K562 (cell line): ENCODE measurements at regions not wholly inside any gene's neighbourhood (a gene's known extent, or its start where the extent isn't known, plus 50 kb on each side); places are given as distances from the start of the nearest gene placed in this dataset.

ENCODE experiments used
- ATAC-seq: fragments of 200-7000 bp; cut with Tn5 transposase; 3 replicates; pipeline ENCODE4 v1.9.1; 2020; ENCODE audit warnings: moderate library complexity
- BruUV-seq: library from RNA; stranded (reverse); fragments of 400-500 nt; replicated peaks from 2 replicates; lab custom pipeline; 2021; lab: Mats Ljungman, UMichigan
- CTCF ChIA-PET: fragments of 300-600 bp; formaldehyde crosslinking; extraction: SDS; loops from one replicate; lab custom pipeline; 2021; ENCODE audit warnings: low intra/inter-chr PET ratio; lab: Yijun Ruan, JAX
- POLR2A ChIA-PET: fragments of 300-600, 350-650 bp; sonication (Branson Sonifier 250); formaldehyde crosslinking; extraction: SDS; loops from one replicate; lab custom pipeline; 2021; ENCODE audit warnings: antibody characterized with exemption, inconsistent platforms; lab: Yijun Ruan, JAX
- DNase-seq, 4 experiments: peaks; one replicate each; pipeline versions ENCODE4 v3.0.0 to v3.0.0-alpha.2; 2011 to 2018; ENCODE audit warnings: low spot score in 3 of 4, mixed read lengths in 3 of 4; ENCODE audit errors: extremely low read depth in 1 of 4
- FAIRE-seq: peaks from 2 replicates; lab custom pipeline; 2011; peaks lifted over from hg19 to GRCh38; lab: Jason Lieb, UNC
- H2AFZ ChIP-seq: 2 replicates; pipeline ENCODE4 v1.6.0; 2011; ENCODE audit warnings: low read depth, low read length, control low read depth, inconsistent platforms
- H3K27ac ChIP-seq: fragments of 200-600 bp; 3 replicates; pipeline ENCODE4 v1.8.0; 2011; ENCODE audit warnings: low read depth, mild to moderate bottlenecking, control low read depth, inconsistent platforms, low read length, moderate library complexity, mixed read lengths; ENCODE audit errors: extremely low read depth
- H3K27me3 ChIP-seq, 2 experiments: fragments of 300-600 bp in 1 of 2; 2 replicates in 1 of 2; 3 replicates in 1 of 2; pipeline versions ENCODE4 v1.6.0 to v1.8.0; 2011; ENCODE audit warnings: inconsistent platforms in 2 of 2, low read length in 2 of 2, mild to moderate bottlenecking in 1 of 2, mixed read lengths in 1 of 2, moderate library complexity in 1 of 2; ENCODE audit not compliant: control insufficient read depth in 2 of 2, insufficient read depth in 2 of 2
- H3K36me3 ChIP-seq: fragments of 300-600 bp; 3 replicates; pipeline ENCODE4 v1.8.0; 2011; ENCODE audit warnings: mild to moderate bottlenecking, low read length, inconsistent platforms; ENCODE audit not compliant: control insufficient read depth, insufficient read depth
- H3K4me1 ChIP-seq, 2 experiments: fragments of 200-600 bp in 1 of 2; replicated peaks in 1 of 2; 2 replicates in 1 of 2; 3 replicates in 1 of 2; pipeline versions ENCODE4 v1.5.1 to v1.8.0; 2011; ENCODE audit warnings: inconsistent platforms in 2 of 2, low read length in 2 of 2, mild to moderate bottlenecking in 1 of 2, mixed read lengths in 1 of 2, moderate library complexity in 1 of 2; ENCODE audit not compliant: control insufficient read depth in 2 of 2, insufficient read depth in 2 of 2
- H3K4me2 ChIP-seq: 2 replicates; pipeline ENCODE4 v1.6.1; 2011; ENCODE audit warnings: low read length, control low read depth, inconsistent platforms, mixed read lengths; ENCODE audit not compliant: insufficient read depth
- H3K4me3 ChIP-seq: fragments of 200-600 bp; sonication (generic), shearing (Covaris generic); 2 replicates; pipeline ENCODE4 v1.5.1; 2016; ENCODE audit warnings: control low read depth, inconsistent platforms
- H3K79me2 ChIP-seq: fragments of 200-600 bp; 3 replicates; pipeline ENCODE4 v1.8.0; 2011; ENCODE audit warnings: low read length, inconsistent platforms; ENCODE audit not compliant: control insufficient read depth, insufficient read depth
- H3K9ac ChIP-seq, 2 experiments: 2 replicates each; pipeline versions ENCODE4 v1.6.0 to v1.6.1; 2011; ENCODE audit warnings: low read depth in 2 of 2, low read length in 2 of 2, control low read depth in 1 of 2, inconsistent platforms in 1 of 2, mild to moderate bottlenecking in 1 of 2, mixed read lengths in 1 of 2; ENCODE audit not compliant: insufficient read depth in 1 of 2
- H3K9me1 ChIP-seq: one replicate; pipeline ENCODE4 v1.6.0; 2011; ENCODE audit warnings: inconsistent platforms, mild to moderate bottlenecking, low read length, moderate library complexity; ENCODE audit not compliant: control insufficient read depth, insufficient read depth
- H3K9me3 ChIP-seq: replicated peaks from 2 replicates; pipeline ENCODE4 v1.5.1; 2011; ENCODE audit warnings: low read depth, low read length, inconsistent platforms; ENCODE audit not compliant: control insufficient read depth, insufficient read depth
- H4K20me1 ChIP-seq: replicated peaks from 2 replicates; pipeline ENCODE4 v1.6.1; 2011; ENCODE audit warnings: low read length, inconsistent platforms, mixed read lengths; ENCODE audit not compliant: control insufficient read depth, insufficient read depth
- C11orf30 ChIP-seq: fragments of 450-650 bp; IDR thresholded peaks from 2 replicates; pipeline ENCODE4 v1.6.1; 2016; ENCODE audit warnings: low read depth, mild to moderate bottlenecking
- CBX5 ChIP-seq: IDR thresholded peaks from 2 replicates; pipeline ENCODE4 v1.6.1; 2014; ENCODE audit warnings: low read depth, borderline replicate concordance
- E2F5 ChIP-seq: sonication (generic); formaldehyde crosslinking; IDR thresholded peaks from 2 replicates; pipeline ENCODE4 v1.8.0; 2022; ENCODE audit warnings: mild to moderate bottlenecking, missing genetic modification reagents
- GTF2E2 ChIP-seq: fragments of 200-800 bp; sonication (Bioruptor generic); IDR thresholded peaks from 2 replicates; pipeline ENCODE4 v1.6.1; 2016; ENCODE audit warnings: missing genetic modification characterization, missing compliant biosample characterization
- HLTF ChIP-seq: fragments of 450-650 bp; IDR thresholded peaks from 2 replicates; pipeline ENCODE4 v1.6.1; 2016
- KHSRP ChIP-seq: fragments of 450-650 bp; IDR thresholded peaks from 2 replicates; pipeline ENCODE4 v1.6.1; 2017
- NCOR1 ChIP-seq: fragments of 450-650 bp; IDR thresholded peaks from 2 replicates; pipeline ENCODE4 v1.6.1; 2016; ENCODE audit warnings: mild to moderate bottlenecking, moderate library complexity
- NFE2 ChIP-seq: IDR thresholded peaks from 2 replicates; pipeline ENCODE4 v1.6.1; 2014; ENCODE audit warnings: antibody characterized with exemption, low read depth
- TCF7L2 ChIP-seq: fragments of 150-350 bp; IDR thresholded peaks from 2 replicates; pipeline ENCODE4 v1.6.1; 2016; ENCODE audit warnings: low read depth, mild to moderate bottlenecking, low read length, moderate library complexity
- ZBTB17 ChIP-seq: fragments of 450-650 bp; formaldehyde crosslinking; IDR thresholded peaks from 2 replicates; pipeline ENCODE4 v1.4.0; 2020; ENCODE audit warnings: mild to moderate bottlenecking
- ZNF639 ChIP-seq, 2 experiments: fragments of 200-800 bp in 1 of 2; sonication (Bioruptor generic) in 1 of 2; sonication (generic) in 1 of 2; formaldehyde crosslinking in 1 of 2; IDR thresholded peaks in 1 of 2; conservative IDR thresholded peaks in 1 of 2; 2 replicates each; pipeline versions ENCODE4 v1.5.0 to v1.6.1; 2016 to 2020; ENCODE audit warnings: missing compliant biosample characterization in 1 of 2, missing genetic modification characterization in 1 of 2, missing genetic modification reagents in 1 of 2
- WGBS: fragments of 100-300 bp; shearing (Covaris generic); methylation state at CpG from one replicate; pipeline ENCODE4 v1.1.6; 2016; ENCODE audit warnings: low coverage, mixed read lengths; ENCODE audit not compliant: insufficient coverage; ENCODE audit errors: missing lambda C conversion rate; 5-methylcytosine and 5-hydroxymethylcytosine counted together
- in situ Hi-C: fragments of 300-500 bp; cut with MboI; formaldehyde crosslinking; loops from 4 replicates; pipeline ENCODE4 v1.15.0; 2018; ENCODE audit warnings: inconsistent platforms, mixed read lengths
- intact Hi-C: fragments of 100-400 bp; cut with micrococcal nuclease; formaldehyde crosslinking; loops from 2 replicates; pipeline ENCODE4 v1.14.2; 2022
- TF ChIP-seq, protein P1 (sequence below): fragments of 150-350 bp; conservative IDR thresholded peaks from 2 replicates; pipeline ENCODE4 v1.6.1; 2014; ENCODE audit warnings: low read length
- TF ChIP-seq, protein P2 (sequence below), 2 experiments: IDR thresholded peaks; 2 replicates each; pipeline ENCODE4 v1.6.1; 2012; ENCODE audit warnings: improper control_type of control experiment in 2 of 2, low read depth in 2 of 2, low read length in 2 of 2, borderline replicate concordance in 1 of 2

DNA sequence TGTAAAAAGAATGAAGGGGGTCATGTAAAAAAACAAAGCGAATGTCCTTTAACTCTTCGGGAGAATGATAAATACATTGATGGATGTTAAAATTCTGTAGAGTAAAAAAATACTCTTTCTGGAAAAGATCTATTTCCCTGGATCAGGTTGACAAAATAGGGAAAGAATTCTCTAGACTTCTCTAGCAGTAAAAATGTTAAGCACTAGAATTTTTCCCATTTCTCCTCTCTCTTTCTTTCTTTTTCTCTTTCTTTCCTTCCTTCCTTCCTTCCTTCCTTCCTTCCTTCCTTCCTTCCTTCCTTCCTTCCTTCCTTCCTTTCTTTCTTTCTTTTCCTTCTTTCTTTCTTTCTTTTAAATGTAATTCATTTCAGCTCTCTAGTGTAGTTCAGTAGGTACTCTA, 552.5 kb downstream of the LRFN5 start:
- no peak overlapping the region for H3K4me2 ChIP-seq
- no peak overlapping the region for H2AFZ ChIP-seq
- H3K27me3 ChIP-seq, result no peaks in the 10 kb centered on the region
- no peaks in the 10 kb centered on the region for H3K79me2 ChIP-seq
- H3K27ac ChIP-seq, result no peak overlapping the region
- in situ Hi-C loops, result no loop called here
- TF ChIP-seq NCOR1, result no peak
- TF ChIP-seq GTF2E2 (tag), result no peak
- TF ChIP-seq ZNF639 (CRISPR knock-in tag; conservative IDR thresholded peaks at IDR 0.05 in 1 of 2, IDR thresholded peaks at IDR 0.05 in 1 of 2), result no peak
- TF ChIP-seq CBX5, result no peak
- no peak for TF ChIP-seq C11orf30
- no peak for TF ChIP-seq TCF7L2
- TF ChIP-seq, protein P1, sequence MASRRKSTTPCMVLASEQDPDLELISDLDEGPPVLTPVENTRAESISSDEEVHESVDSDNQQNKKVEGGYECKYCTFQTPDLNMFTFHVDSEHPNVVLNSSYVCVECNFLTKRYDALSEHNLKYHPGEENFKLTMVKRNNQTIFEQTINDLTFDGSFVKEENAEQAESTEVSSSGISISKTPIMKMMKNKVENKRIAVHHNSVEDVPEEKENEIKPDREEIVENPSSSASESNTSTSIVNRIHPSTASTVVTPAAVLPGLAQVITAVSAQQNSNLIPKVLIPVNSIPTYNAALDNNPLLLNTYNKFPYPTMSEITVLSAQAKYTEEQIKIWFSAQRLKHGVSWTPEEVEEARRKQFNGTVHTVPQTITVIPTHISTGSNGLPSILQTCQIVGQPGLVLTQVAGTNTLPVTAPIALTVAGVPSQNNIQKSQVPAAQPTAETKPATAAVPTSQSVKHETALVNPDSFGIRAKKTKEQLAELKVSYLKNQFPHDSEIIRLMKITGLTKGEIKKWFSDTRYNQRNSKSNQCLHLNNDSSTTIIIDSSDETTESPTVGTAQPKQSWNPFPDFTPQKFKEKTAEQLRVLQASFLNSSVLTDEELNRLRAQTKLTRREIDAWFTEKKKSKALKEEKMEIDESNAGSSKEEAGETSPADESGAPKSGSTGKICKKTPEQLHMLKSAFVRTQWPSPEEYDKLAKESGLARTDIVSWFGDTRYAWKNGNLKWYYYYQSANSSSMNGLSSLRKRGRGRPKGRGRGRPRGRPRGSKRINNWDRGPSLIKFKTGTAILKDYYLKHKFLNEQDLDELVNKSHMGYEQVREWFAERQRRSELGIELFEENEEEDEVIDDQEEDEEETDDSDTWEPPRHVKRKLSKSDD, result no peak
- TF ChIP-seq, protein P2, sequence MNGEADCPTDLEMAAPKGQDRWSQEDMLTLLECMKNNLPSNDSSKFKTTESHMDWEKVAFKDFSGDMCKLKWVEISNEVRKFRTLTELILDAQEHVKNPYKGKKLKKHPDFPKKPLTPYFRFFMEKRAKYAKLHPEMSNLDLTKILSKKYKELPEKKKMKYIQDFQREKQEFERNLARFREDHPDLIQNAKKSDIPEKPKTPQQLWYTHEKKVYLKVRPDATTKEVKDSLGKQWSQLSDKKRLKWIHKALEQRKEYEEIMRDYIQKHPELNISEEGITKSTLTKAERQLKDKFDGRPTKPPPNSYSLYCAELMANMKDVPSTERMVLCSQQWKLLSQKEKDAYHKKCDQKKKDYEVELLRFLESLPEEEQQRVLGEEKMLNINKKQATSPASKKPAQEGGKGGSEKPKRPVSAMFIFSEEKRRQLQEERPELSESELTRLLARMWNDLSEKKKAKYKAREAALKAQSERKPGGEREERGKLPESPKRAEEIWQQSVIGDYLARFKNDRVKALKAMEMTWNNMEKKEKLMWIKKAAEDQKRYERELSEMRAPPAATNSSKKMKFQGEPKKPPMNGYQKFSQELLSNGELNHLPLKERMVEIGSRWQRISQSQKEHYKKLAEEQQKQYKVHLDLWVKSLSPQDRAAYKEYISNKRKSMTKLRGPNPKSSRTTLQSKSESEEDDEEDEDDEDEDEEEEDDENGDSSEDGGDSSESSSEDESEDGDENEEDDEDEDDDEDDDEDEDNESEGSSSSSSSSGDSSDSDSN (IDR thresholded peaks at IDR 0.05; ENCODE audit: borderline replicate concordance in 1 of 2, low read depth in 2 of 2, low read length in 2 of 2), result no peak
- TF ChIP-seq KHSRP, result no peak
- no peak for TF ChIP-seq NFE2
- no peak for TF ChIP-seq HLTF
- TF ChIP-seq ZBTB17 (CRISPR knock-in tag), result no peak
- no peak for TF ChIP-seq E2F5 (CRISPR knock-in tag)
- TF ChIP-seq, all 486 proteins: peak for 0
- H3K9me3 ChIP-seq, result no peaks in the 10 kb centered on the region
- BruUV-seq, result no TSS peak
- CTCF ChIA-PET, result no interaction called here
- DNase-seq (no peak), ATAC-seq (no peak), FAIRE-seq (no peak)
- H3K9ac ChIP-seq, result no peak overlapping the region
- no peaks in the 10 kb centered on the region for H3K36me3 ChIP-seq
- H3K9me1 ChIP-seq, result no peaks in the 10 kb centered on the region
- 3% methylated on average over 2 of the region's 2 CpGs for WGBS
- no peaks in the 10 kb centered on the region for H3K4me1 ChIP-seq
- H4K20me1 ChIP-seq, result no peaks in the 10 kb centered on the region
- H3K4me3 ChIP-seq, result no peak overlapping the region
- intact Hi-C loops, result no loop called here
- POLR2A ChIA-PET, result interaction anchor here (0.7 kb wide), 1 partner anchor 1304 kb away, joined by 3 read pairs; no protein-coding TSS in a partner anchor
